ENCODE measurements at regions not wholly inside any gene's neighbourhood (a gene's known extent, or its start where the extent isn't known, plus 50 kb on each side); places are given as distances from the start of the nearest gene placed in this dataset.
"Not testable (repeated sequence)": the region's sequence is repeated elsewhere in the genome, so short reads cannot be mapped to it uniquely, and the experiment has no call there.

- TF ChIP-seq EP300 (IDR thresholded peaks at IDR 0.05) (no peak), POLR2AphosphoS5 (IDR thresholded peaks at IDR 0.05) (no peak)
- no peak overlapping the region for H3K4me3 ChIP-seq
- H3K36me3 ChIP-seq: no peaks in the 10 kb centered on the region
- intact Hi-C loops (cut with DNase I): no loop called here
- no peak overlapping the region for H3K27ac ChIP-seq
- DNase-seq: no peak
- 69 to 80% methylated on average over 5 of the region's 5 CpGs for WGBS, 2 donors
- no peaks in the 10 kb centered on the region for H3K27me3 ChIP-seq
- H3K9me3 ChIP-seq: no peaks in the 10 kb centered on the region
- H3K4me1 ChIP-seq: no peaks in the 10 kb centered on the region
These were observed 119.7 kb downstream of the ZNF281 start for GRCh38 chr1:200290010-200290685.

GRCh38 chr1:200288226-200288625, 121.6 kb downstream of the ZNF281 start:
- intact Hi-C loops (cut with DNase I): no loop called here
- WGBS, 2 donors: 94% methylated on average over 5 of the region's 5 CpGs
- TF ChIP-seq EP300 (IDR thresholded peaks at IDR 0.05) (no peak), POLR2AphosphoS5 (IDR thresholded peaks at IDR 0.05) (no peak), POLR2A (IDR thresholded peaks at IDR 0.05) (no peak), CTCF (IDR thresholded peaks at IDR 0.05) (no peak)

GRCh38 chr1:200284236-200284635, 125.6 kb downstream of the ZNF281 start:
- H3K27me3 ChIP-seq; intact Hi-C loops (cut with DNase I); H3K9me3 ChIP-seq; H3K36me3 ChIP-seq; H3K4me1 ChIP-seq; H3K4me3 ChIP-seq; H3K27ac ChIP-seq; DNase-seq: not testable (repeated sequence)
- WGBS, 2 donors: 97% methylated on average over 5 of the region's 5 CpGs

More at GRCh38 chr1:200288226-200288625, 121.6 kb downstream of the ZNF281 start:
- Histone ChIP-seq H3K4me3 (no peak overlapping the region), H3K4me1 (no peaks in the 10 kb centered on the region), H3K9me3 (no peaks in the 10 kb centered on the region), H3K27me3 (no peaks in the 10 kb centered on the region), H3K27ac (no peak overlapping the region), H3K36me3 (no peaks in the 10 kb centered on the region)
- DNase-seq: no peak

GRCh38 chr1:200282497-200283122, 127.2 kb downstream of the ZNF281 start:
- intact Hi-C loops (cut with DNase I): no loop called here
- no peak overlapping the region for H3K27ac ChIP-seq
- 82% methylated on average over 9 of the region's 9 CpGs for WGBS, 2 donors

GRCh38 chr1:200281201-200281835, 128.5 kb downstream of the ZNF281 start:
- Histone ChIP-seq H3K36me3 (no peaks in the 10 kb centered on the region), H3K27me3 (no peaks in the 10 kb centered on the region), H3K9me3 (no peaks in the 10 kb centered on the region), H3K27ac (no peak overlapping the region), H3K4me1 (no peaks in the 10 kb centered on the region), H3K4me3 (no peak overlapping the region)
- no peak for TF ChIP-seq EP300 (IDR thresholded peaks at IDR 0.05)
- no peak for TF ChIP-seq POLR2AphosphoS5 (IDR thresholded peaks at IDR 0.05)
- no peak for TF ChIP-seq POLR2A (IDR thresholded peaks at IDR 0.05)
- no peak for TF ChIP-seq CTCF (IDR thresholded peaks at IDR 0.05)
- intact Hi-C loops (cut with DNase I): no loop called here
- WGBS, 2 donors: 91 to 95% methylated on average over 8 of the region's 8 CpGs
- no peak for DNase-seq

More at GRCh38 chr1:200282497-200283122, 127.2 kb downstream of the ZNF281 start:
- TF ChIP-seq POLR2A (IDR thresholded peaks at IDR 0.05) (no peak), CTCF (IDR thresholded peaks at IDR 0.05) (no peak), EP300 (IDR thresholded peaks at IDR 0.05) (no peak), POLR2AphosphoS5 (IDR thresholded peaks at IDR 0.05) (no peak)
- no peaks in the 10 kb centered on the region for H3K9me3 ChIP-seq
- H3K4me1 ChIP-seq: no peaks in the 10 kb centered on the region
- H3K4me3 ChIP-seq: no peak overlapping the region
- no peak for DNase-seq
- no peaks in the 10 kb centered on the region for H3K27me3 ChIP-seq
- no peaks in the 10 kb centered on the region for H3K36me3 ChIP-seq
